ENCODE measurements at regions not wholly inside any gene's neighbourhood (a gene's known extent, or its start where the extent isn't known, plus 50 kb on each side); places are given as distances from the start of the nearest gene placed in this dataset.
"Not testable (repeated sequence)": the region's sequence is repeated elsewhere in the genome, so short reads cannot be mapped to it uniquely, and the experiment has no call there.

GRCh38 chr3:20975188-20975651, 775.8 kb downstream of the ZNF385D start:
- Histone ChIP-seq H3K14ac (ENCODE audit: low read length) (no peak overlapping the region), H3K79me1 (ENCODE audit: low read length) (no peaks in the 10 kb centered on the region), H3K9ac (ENCODE audit: low read length) (no peak overlapping the region), H4K91ac (ENCODE audit: low read depth, low read length) (no peak overlapping the region), H2BK120ac (ENCODE audit: insufficient read depth, low read length, poor library complexity) (no peak overlapping the region), H4K12ac (ENCODE audit: low read depth, low read length) (no peak overlapping the region), H2AFZ (ENCODE audit: insufficient read depth, low read length, poor library complexity) (no peak overlapping the region), H3K27ac (ENCODE audit: low read depth, low read length) (no peak overlapping the region), H3K9me3 (ENCODE audit: insufficient read depth, low read depth, low read length) (no peaks in the 10 kb centered on the region), H3K18ac (ENCODE audit: low read length) (no peak overlapping the region), H3K79me2 (ENCODE audit: control insufficient read depth, insufficient read depth, low read length, poor library complexity) (no peaks in the 10 kb centered on the region), H3K36me3 (ENCODE audit: control insufficient read depth in 1 of 2, insufficient read depth in 2 of 2, low read length in 2 of 2) (no peaks in the 10 kb centered on the region), H2BK5ac (ENCODE audit: low read depth, low read length, poor library complexity) (no peak overlapping the region), H3K27me3 (ENCODE audit: insufficient read depth, low read length) (no peaks in the 10 kb centered on the region), H2BK12ac (ENCODE audit: low read length) (no peak overlapping the region), H3K4ac (ENCODE audit: low read depth, low read length) (no peak overlapping the region), H3K23ac (ENCODE audit: low read length) (no peak overlapping the region), H3K4me2 (ENCODE audit: low read length) (no peak overlapping the region), H3K4me3 (ENCODE audit: low read depth, low read length) (no peak overlapping the region), H4K8ac (ENCODE audit: low read depth, low read length) (no peak overlapping the region), H3K4me1 (ENCODE audit: control insufficient read depth in 1 of 2, insufficient read depth in 2 of 2, low read length in 2 of 2) (peaks cover 0 to 5% of the 10 kb centered on the region in 2 experiments), H2AK5ac (ENCODE audit: low read length) (no peak overlapping the region)
- WGBS (ENCODE audit: extremely low coverage, insufficient coverage, insufficient read length), result no CpG with 5 or more reads among the region's 5 CpGs
- no peak for DNase-seq

- Histone ChIP-seq H3K4me3 (ENCODE audit: low read depth, low read length) (no peak overlapping the region), H2AFZ (ENCODE audit: insufficient read depth, low read length, poor library complexity) (no peak overlapping the region)
- no CpG with 5 or more reads among the region's 3 CpGs for WGBS (ENCODE audit: extremely low coverage, insufficient coverage, insufficient read length)
Measured at GRCh38 chr3:20974396-20974795, 776.6 kb downstream of the ZNF385D start.

GRCh38 chr3:20970807-20971206, 780.2 kb downstream of the ZNF385D start:
- H2AK5ac ChIP-seq (ENCODE audit: low read length); H3K79me1 ChIP-seq (ENCODE audit: low read length); H2BK12ac ChIP-seq (ENCODE audit: low read length); H2AFZ ChIP-seq (ENCODE audit: insufficient read depth, low read length, poor library complexity); H3K9me3 ChIP-seq (ENCODE audit: insufficient read depth, low read depth, low read length); H2BK120ac ChIP-seq (ENCODE audit: insufficient read depth, low read length, poor library complexity); H3K4me1 ChIP-seq (ENCODE audit: control insufficient read depth in 1 of 2, insufficient read depth in 2 of 2, low read length in 2 of 2); H3K79me2 ChIP-seq (ENCODE audit: control insufficient read depth, insufficient read depth, low read length, poor library complexity); H3K27me3 ChIP-seq (ENCODE audit: insufficient read depth, low read length); H4K12ac ChIP-seq (ENCODE audit: low read depth, low read length); H3K36me3 ChIP-seq (ENCODE audit: control insufficient read depth in 1 of 2, insufficient read depth in 2 of 2, low read length in 2 of 2); H4K8ac ChIP-seq (ENCODE audit: low read depth, low read length); H3K27ac ChIP-seq (ENCODE audit: low read depth, low read length); H3K4ac ChIP-seq (ENCODE audit: low read depth, low read length); H4K91ac ChIP-seq (ENCODE audit: low read depth, low read length); H3K14ac ChIP-seq (ENCODE audit: low read length); H3K4me3 ChIP-seq (ENCODE audit: low read depth, low read length); H3K23ac ChIP-seq (ENCODE audit: low read length); H3K9ac ChIP-seq (ENCODE audit: low read length); H2BK5ac ChIP-seq (ENCODE audit: low read depth, low read length, poor library complexity); H3K4me2 ChIP-seq (ENCODE audit: low read length); H3K18ac ChIP-seq (ENCODE audit: low read length): not testable (repeated sequence)
- no CpG with 5 or more reads among the region's 7 CpGs for WGBS (ENCODE audit: extremely low coverage, insufficient coverage, insufficient read length)
- peak; percentile 70 to 75 for DNase-seq

More at GRCh38 chr3:20974396-20974795, 776.6 kb downstream of the ZNF385D start:
- H3K27ac ChIP-seq (ENCODE audit: low read depth, low read length), result no peak overlapping the region
- H2BK12ac ChIP-seq (ENCODE audit: low read length), result no peak overlapping the region
- no peaks in the 10 kb centered on the region for H3K27me3 ChIP-seq (ENCODE audit: insufficient read depth, low read length)
- no peak overlapping the region for H4K91ac ChIP-seq (ENCODE audit: low read depth, low read length)
- H4K12ac ChIP-seq (ENCODE audit: low read depth, low read length), result no peak overlapping the region
- no peak for DNase-seq
- no peaks in the 10 kb centered on the region for H3K79me1 ChIP-seq (ENCODE audit: low read length)
- no peak overlapping the region for H3K18ac ChIP-seq (ENCODE audit: low read length)
- H3K23ac ChIP-seq (ENCODE audit: low read length), result no peak overlapping the region
- H3K36me3 ChIP-seq (ENCODE audit: control insufficient read depth in 1 of 2, insufficient read depth in 2 of 2, low read length in 2 of 2), result no peaks in the 10 kb centered on the region
- H2BK5ac ChIP-seq (ENCODE audit: low read depth, low read length, poor library complexity), result no peak overlapping the region
- no peaks in the 10 kb centered on the region for H3K79me2 ChIP-seq (ENCODE audit: control insufficient read depth, insufficient read depth, low read length, poor library complexity)
- H3K4me1 ChIP-seq (ENCODE audit: control insufficient read depth in 1 of 2, insufficient read depth in 2 of 2, low read length in 2 of 2), result peaks cover 0 to 5% of the 10 kb centered on the region in 2 experiments
- H2AK5ac ChIP-seq (ENCODE audit: low read length), result no peak overlapping the region
- no peak overlapping the region for H3K4me2 ChIP-seq (ENCODE audit: low read length)
- H3K9me3 ChIP-seq (ENCODE audit: insufficient read depth, low read depth, low read length), result no peaks in the 10 kb centered on the region
- no peak overlapping the region for H4K8ac ChIP-seq (ENCODE audit: low read depth, low read length)
- H3K14ac ChIP-seq (ENCODE audit: low read length), result no peak overlapping the region
- no peak overlapping the region for H2BK120ac ChIP-seq (ENCODE audit: insufficient read depth, low read length, poor library complexity)
- H3K9ac ChIP-seq (ENCODE audit: low read length), result no peak overlapping the region
- H3K4ac ChIP-seq (ENCODE audit: low read depth, low read length), result no peak overlapping the region

GRCh38 chr3:20967485-20967884, 781.5 kb upstream of the SGO1 start:
- H3K14ac ChIP-seq (ENCODE audit: low read length); H3K27me3 ChIP-seq (ENCODE audit: insufficient read depth, low read length); H3K4me3 ChIP-seq (ENCODE audit: low read depth, low read length); H4K91ac ChIP-seq (ENCODE audit: low read depth, low read length); H3K9me3 ChIP-seq (ENCODE audit: insufficient read depth, low read depth, low read length); H4K12ac ChIP-seq (ENCODE audit: low read depth, low read length); H2AK5ac ChIP-seq (ENCODE audit: low read length); H3K9ac ChIP-seq (ENCODE audit: low read length); H3K23ac ChIP-seq (ENCODE audit: low read length); H3K4me2 ChIP-seq (ENCODE audit: low read length); H3K36me3 ChIP-seq (ENCODE audit: control insufficient read depth in 1 of 2, insufficient read depth in 2 of 2, low read length in 2 of 2); H4K8ac ChIP-seq (ENCODE audit: low read depth, low read length); H3K79me1 ChIP-seq (ENCODE audit: low read length); H2BK12ac ChIP-seq (ENCODE audit: low read length); H2BK5ac ChIP-seq (ENCODE audit: low read depth, low read length, poor library complexity); H2BK120ac ChIP-seq (ENCODE audit: insufficient read depth, low read length, poor library complexity); H3K27ac ChIP-seq (ENCODE audit: low read depth, low read length); H3K4me1 ChIP-seq (ENCODE audit: control insufficient read depth in 1 of 2, insufficient read depth in 2 of 2, low read length in 2 of 2); DNase-seq; H2AFZ ChIP-seq (ENCODE audit: insufficient read depth, low read length, poor library complexity); H3K4ac ChIP-seq (ENCODE audit: low read depth, low read length); H3K79me2 ChIP-seq (ENCODE audit: control insufficient read depth, insufficient read depth, low read length, poor library complexity); H3K18ac ChIP-seq (ENCODE audit: low read length): not testable (repeated sequence)
- WGBS (ENCODE audit: extremely low coverage, insufficient coverage, insufficient read length), result no CpG with 5 or more reads among the region's 3 CpGs

Measured in trophoblast cell (in vitro differentiated cells and primary cell).